ENCODE measurements at regions not wholly inside any gene's neighbourhood (a gene's known extent, or its start where the extent isn't known, plus 50 kb on each side); places are given as distances from the start of the nearest gene placed in this dataset.

- TF ChIP-seq CTCF (IDR thresholded peaks at IDR 0.05) (no peak), POLR2A (IDR thresholded peaks at IDR 0.05) (no peak), POLR2AphosphoS5 (IDR thresholded peaks at IDR 0.05) (no peak)
These were observed 490.5 kb upstream of the CA10 start for GRCh38 chr17:52648995-52649394.

Measured in stomach (tissue), 4 donors.